NCI-H1436 (cell line): ENCODE measurements at regions not wholly inside any gene's neighbourhood (a gene's known extent, or its start where the extent isn't known, plus 50 kb on each side); places are given as distances from the start of the nearest gene placed in this dataset.

Experiments used
- DNase-seq: peaks from one replicate; lab custom pipeline; 2025; lab: John Stamatoyannopoulos, UW

GRCh38 chr7:96410126-96410839 is 88.4 kb upstream of the SLC25A13 start:
- no peak for DNase-seq

GRCh38 chr7:96408881-96409280 is 87.0 kb upstream of the SLC25A13 start:
- DNase-seq = no peak

- no peak for DNase-seq
Measured at GRCh38 chr7:96407427-96407826, 85.5 kb upstream of the SLC25A13 start.

- DNase-seq = no peak
Measured at GRCh38 chr7:96402913-96403312, 81.0 kb upstream of the SLC25A13 start.

- no peak for DNase-seq
Measured at GRCh38 chr7:96401200-96401599, 79.3 kb upstream of the SLC25A13 start.

GRCh38 chr7:96400518-96400917 is 78.6 kb upstream of the SLC25A13 start:
- DNase-seq = no peak

GRCh38 chr7:96400001-96400400 is 78.1 kb upstream of the SLC25A13 start:
- no peak for DNase-seq

- DNase-seq = no peak
Measured at GRCh38 chr7:96397936-96398598, 76.2 kb upstream of the SLC25A13 start.

GRCh38 chr7:96388620-96389383 is 66.9 kb upstream of the SLC25A13 start:
- DNase-seq = no peak

- DNase-seq = no peak
Measured at GRCh38 chr7:96388166-96388565, 66.3 kb upstream of the SLC25A13 start.

GRCh38 chr7:96380111-96380512 is 58.2 kb upstream of the SLC25A13 start:
- peak; percentile 83 for DNase-seq

- DNase-seq = no peak
Measured at GRCh38 chr7:96377399-96377798, 55.5 kb upstream of the SLC25A13 start.
